Aorta (tissue), 5 donors: ENCODE measurements at regions not wholly inside any gene's neighbourhood (a gene's known extent, or its start where the extent isn't known, plus 50 kb on each side); places are given as distances from the start of the nearest gene placed in this dataset.
"Not testable (repeated sequence)": the region's sequence is repeated elsewhere in the genome, so short reads cannot be mapped to it uniquely, and the experiment has no call there.

Source experiments
- ATAC-seq: fragments of 200-7000 bp; cut with Tn5 transposase; one replicate; pipeline ENCODE4 v1.9.1; 2022; ENCODE audit warnings: moderate library complexity; ENCODE audit not compliant: low FRiP score
- DNase-seq, 2 donors: peaks; one replicate each; pipeline ENCODE4 v3.0.0-alpha.2; 2020
- H3K27ac ChIP-seq, 2 donors: one replicate each; pipeline ENCODE4 v1.5.1; 2013; ENCODE audit warnings: low read length in 2 of 2, mild to moderate bottlenecking in 2 of 2, moderate library complexity in 2 of 2, control low read depth in 1 of 2, inconsistent platforms in 1 of 2, low read depth in 1 of 2
- H3K27me3 ChIP-seq, 2 donors: one replicate each; pipeline ENCODE4 v1.6.1; 2013; ENCODE audit warnings: control low read depth in 1 of 2, low read length in 1 of 2, mild to moderate bottlenecking in 1 of 2, moderate library complexity in 1 of 2; ENCODE audit not compliant: insufficient read depth in 2 of 2, control insufficient read depth in 1 of 2
- H3K36me3 ChIP-seq, 2 donors: one replicate each; pipeline ENCODE4 v1.6.1; 2013; ENCODE audit warnings: control low read depth in 1 of 2, low read length in 1 of 2, mild to moderate bottlenecking in 1 of 2; ENCODE audit not compliant: insufficient read depth in 2 of 2, control insufficient read depth in 1 of 2
- H3K4me1 ChIP-seq, 2 donors: one replicate each; pipeline ENCODE4 v1.6.1; 2013; ENCODE audit warnings: low read length in 2 of 2, control low read depth in 1 of 2, mild to moderate bottlenecking in 1 of 2, moderate library complexity in 1 of 2; ENCODE audit not compliant: insufficient read depth in 2 of 2, control insufficient read depth in 1 of 2
- H3K4me3 ChIP-seq, 2 donors: one replicate each; pipeline ENCODE4 v1.5.1; 2013; ENCODE audit warnings: low read length in 2 of 2, control low read depth in 1 of 2, mild to moderate bottlenecking in 1 of 2
- H3K9me3 ChIP-seq: one replicate; pipeline ENCODE4 v1.6.1; 2013; ENCODE audit warnings: mild to moderate bottlenecking, low read length; ENCODE audit not compliant: control insufficient read depth
- WGBS, 2 donors: extraction: QIAGEN DNeasy Blood & Tissue Kit; methylation state at CpG; one replicate each; pipeline ENCODE4 v1.1.7; 2013; 5-methylcytosine and 5-hydroxymethylcytosine counted together
- intact Hi-C, 2 donors: fragments of 100-400 bp; cut with DNase I; formaldehyde crosslinking; loops; one replicate each; pipeline versions ENCODE4 v1.14.2 to v1.15.0; 2022
- donor health status: healthy with polysubstance abuse.
- donor health status: Bipolar disorder and iron deficiency.
- donor health status: DM: no; HTN: no; CAD: no.
- donor health status: DM: no; HTN: no; CAD: no.
- donor health status: DM: yes; HTN: yes; CAD: no.

DNA sequence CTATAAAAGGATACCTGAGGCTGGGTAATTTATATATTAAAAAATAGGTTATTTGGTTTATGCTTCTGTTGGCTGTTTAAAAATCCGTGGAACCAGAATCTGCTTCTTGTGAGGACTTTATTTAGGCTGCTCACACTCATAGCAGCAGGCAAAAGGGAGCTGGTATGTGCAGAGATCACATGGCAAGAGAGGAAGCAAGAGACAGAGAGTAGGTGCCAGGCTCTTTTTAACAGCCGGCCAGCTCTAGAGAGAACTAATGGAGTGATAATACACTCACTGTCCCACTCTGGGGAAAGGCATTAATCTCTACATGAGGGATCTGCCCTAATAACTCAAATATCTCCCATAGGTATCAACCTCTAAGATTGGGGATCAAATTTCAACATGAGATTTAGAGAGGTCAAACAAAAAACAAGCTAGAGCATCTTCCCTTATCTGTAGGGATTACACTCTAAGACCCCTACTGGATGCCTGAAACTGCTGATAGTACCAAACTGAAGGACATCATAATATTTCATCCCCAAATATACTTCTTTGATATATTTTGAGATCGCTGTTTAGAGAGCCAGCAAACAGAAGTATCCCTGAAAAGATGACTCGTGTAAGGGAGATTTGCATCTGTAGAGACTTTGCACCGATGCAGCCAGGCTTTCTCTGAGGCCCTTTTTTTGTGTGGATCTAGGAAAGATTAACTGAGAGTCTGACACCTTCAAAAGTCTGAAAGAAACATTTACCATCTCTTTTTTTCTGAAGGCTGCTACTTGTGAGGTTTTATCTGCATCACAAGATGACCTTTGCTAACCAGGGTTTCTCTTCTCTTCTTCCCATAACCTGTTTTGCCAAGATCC lies 717.0 kb upstream of the MBL2 start:
- H3K36me3 ChIP-seq = no peaks in the 10 kb centered on the region
- H3K27me3 ChIP-seq = no peaks in the 10 kb centered on the region
- H3K4me1 ChIP-seq = no peaks in the 10 kb centered on the region
- WGBS, 2 donors = 36 to 40% methylated on average over 5 of the region's 5 CpGs
- H3K27ac ChIP-seq = no peak overlapping the region
- DNase-seq (no peak), ATAC-seq (no peak)
- no peak overlapping the region for H3K4me3 ChIP-seq
- intact Hi-C loops = no loop called here
- H3K9me3 ChIP-seq = peaks cover 3% of the 10 kb centered on the region

DNA sequence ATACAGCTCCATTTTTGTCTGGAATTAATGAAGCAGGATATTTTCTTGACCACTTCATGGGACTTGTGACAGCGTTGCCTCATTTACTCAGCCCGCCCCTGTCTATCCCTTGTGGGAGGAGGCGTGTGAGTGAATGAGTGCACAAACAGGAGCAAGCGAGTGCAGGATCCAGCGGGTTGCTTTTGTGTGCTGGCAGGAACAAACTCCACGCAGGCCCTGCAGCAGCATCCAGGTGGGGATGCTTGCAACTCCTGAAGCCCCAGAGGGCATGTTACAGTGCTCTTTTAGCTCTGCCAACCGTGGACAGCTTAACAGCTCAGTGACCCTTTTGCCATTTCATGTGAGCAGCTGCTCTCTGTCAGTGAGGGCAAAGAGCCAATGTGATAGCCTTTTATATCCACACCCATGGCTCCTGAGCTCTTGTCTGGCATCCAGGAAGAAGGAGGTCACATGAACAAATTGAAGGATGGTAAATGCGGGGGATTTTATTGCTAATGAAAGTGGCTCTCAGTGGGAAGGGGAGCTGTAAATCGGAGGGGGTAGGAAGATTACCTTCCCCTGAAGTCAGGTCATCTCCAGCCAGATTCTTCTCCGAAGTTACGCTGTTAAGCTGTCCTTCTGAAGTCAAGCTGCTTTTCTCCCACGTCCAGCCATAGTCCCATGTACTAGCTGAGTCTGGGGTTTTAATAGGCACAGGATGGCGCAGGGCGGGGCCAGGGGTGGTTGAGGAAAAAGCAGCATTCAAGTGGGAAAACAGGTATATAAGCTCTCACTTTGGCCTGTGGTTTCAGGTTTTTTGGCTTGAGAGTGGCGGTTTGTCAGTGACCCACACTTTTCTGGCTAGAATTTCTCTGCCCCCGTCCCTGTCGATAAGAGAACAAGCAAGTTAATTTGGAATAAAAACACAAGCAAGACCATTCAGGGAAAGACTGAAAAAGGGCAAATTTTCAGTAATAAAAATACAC lies 714.7 kb upstream of the MBL2 start:
- Histone ChIP-seq H3K4me1 (no peaks in the 10 kb centered on the region), H3K27ac (no peak overlapping the region), H3K4me3 (no peak overlapping the region), H3K36me3 (no peaks in the 10 kb centered on the region), H3K9me3 (peaks cover 3% of the 10 kb centered on the region), H3K27me3 (no peaks in the 10 kb centered on the region)
- peak in 1 of 2 donors; percentile 39 for DNase-seq
- ATAC-seq = no peak
- 87 to 88% methylated on average over 17 of the region's 17 CpGs for WGBS, 2 donors
- intact Hi-C loops = no loop called here

DNA sequence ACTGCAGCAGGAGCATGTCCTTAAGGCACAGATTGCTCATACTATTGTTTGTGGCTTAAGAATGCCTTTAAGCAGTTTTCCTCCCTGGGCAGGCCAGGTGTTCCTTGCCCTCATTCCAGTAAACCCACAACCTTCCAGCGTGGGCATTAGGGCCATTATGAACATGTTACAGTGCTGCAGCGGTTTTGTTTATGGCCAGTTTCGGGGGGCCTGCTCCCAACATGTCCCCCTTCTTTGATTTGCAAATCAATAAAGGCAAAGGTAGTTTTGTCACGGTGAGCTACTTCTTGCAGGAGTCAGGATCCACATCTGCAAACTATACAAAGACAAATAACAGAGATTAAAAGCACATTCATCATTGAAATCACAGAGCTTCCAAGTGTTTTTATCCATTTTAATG lies 712.8 kb upstream of the MBL2 start:
- H3K9me3 ChIP-seq, DNase-seq, H3K4me1 ChIP-seq, H3K4me3 ChIP-seq, H3K27ac ChIP-seq, intact Hi-C loops, H3K27me3 ChIP-seq, ATAC-seq, H3K36me3 ChIP-seq: not testable (repeated sequence)
- 90% methylated on average over 4 of the region's 4 CpGs for WGBS, 2 donors

DNA sequence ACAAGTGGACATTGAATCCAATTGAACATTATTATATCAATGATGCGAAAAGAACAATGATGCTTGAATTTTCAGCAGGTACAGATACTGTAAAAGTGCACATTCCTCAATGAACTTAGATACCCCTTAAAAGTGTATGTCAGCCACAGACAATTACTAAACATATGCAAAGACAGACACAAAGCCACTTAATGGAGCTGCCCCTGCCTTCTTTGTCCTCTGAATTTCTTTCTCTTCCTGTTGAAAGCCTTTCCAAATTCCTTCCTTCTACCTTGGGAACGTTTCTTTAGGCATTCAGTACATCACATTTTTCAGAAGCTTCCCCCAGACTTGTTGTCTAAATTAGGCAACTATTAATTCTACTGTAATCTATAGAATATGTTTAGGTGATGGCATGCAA lies 706.8 kb upstream of the MBL2 start:
- WGBS, 2 donors = 50 to 52% methylated on average over 2 of the region's 2 CpGs
- Histone ChIP-seq H3K36me3 (no peaks in the 10 kb centered on the region), H3K27me3 (no peaks in the 10 kb centered on the region), H3K4me3 (no peak overlapping the region), H3K27ac (no peak overlapping the region), H3K9me3 (no peaks in the 10 kb centered on the region), H3K4me1 (no peaks in the 10 kb centered on the region)
- intact Hi-C loops = no loop called here
- ATAC-seq = no peak
- DNase-seq = no peak

DNA sequence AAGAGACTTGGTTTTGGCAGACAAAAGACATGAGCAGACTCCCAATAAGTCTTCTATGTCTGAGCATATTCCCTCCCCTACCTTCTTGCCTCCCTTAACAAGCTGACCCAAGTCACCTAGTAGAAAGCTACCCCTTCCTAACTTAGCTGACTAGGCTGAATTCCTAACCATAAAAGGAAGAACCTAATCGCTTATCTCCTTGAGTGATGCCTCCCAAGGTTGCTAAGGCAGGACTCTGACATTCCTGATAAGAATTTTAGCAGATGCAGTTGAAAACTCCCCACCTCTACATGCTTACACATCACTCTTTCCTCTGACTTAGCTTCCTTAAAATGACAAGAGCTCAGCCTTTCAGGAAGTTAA lies 704.7 kb upstream of the MBL2 start:
- Histone ChIP-seq H3K4me1 (no peaks in the 10 kb centered on the region), H3K9me3 (no peaks in the 10 kb centered on the region), H3K36me3 (no peaks in the 10 kb centered on the region), H3K27me3 (no peaks in the 10 kb centered on the region), H3K27ac (no peak overlapping the region), H3K4me3 (no peak overlapping the region)
- intact Hi-C loops = no loop called here
- 61 to 63% methylated on average over 1 of the region's 1 CpG for WGBS, 2 donors
- ATAC-seq = no peak
- DNase-seq = no peak

DNA sequence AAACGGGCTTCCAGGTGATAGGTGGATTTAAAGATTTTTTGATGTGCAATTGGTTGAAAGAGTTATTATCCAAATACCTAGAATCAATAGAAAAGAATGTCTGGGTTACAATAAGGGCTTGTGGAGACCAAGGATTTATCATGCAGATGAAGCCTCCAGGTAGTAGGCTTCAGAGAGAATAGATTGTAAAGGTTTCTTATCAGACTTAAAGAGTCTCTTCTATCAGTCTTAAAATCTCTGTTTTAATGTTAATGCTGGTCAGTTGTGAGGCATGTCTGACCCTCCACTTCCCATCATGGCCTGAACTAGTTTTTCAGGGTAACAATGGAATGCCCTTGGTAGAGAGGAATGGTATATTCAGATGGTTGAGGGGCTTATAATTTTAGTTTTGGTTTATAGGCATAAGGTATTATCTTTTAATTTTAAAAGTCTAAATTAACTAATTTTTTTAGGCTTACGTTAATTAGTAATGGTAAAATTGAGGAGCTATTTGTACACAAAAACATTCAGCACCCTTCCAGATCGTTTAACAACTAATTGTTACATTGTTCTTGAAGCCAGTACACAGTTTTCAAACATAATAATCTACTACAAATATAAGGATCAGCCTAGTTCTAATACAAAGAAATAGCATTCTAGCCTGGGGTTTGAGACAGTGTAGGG lies 704.2 kb upstream of the MBL2 start:
- Histone ChIP-seq H3K27ac (no peak overlapping the region), H3K9me3 (no peaks in the 10 kb centered on the region), H3K4me1 (no peaks in the 10 kb centered on the region), H3K4me3 (no peak overlapping the region), H3K27me3 (no peaks in the 10 kb centered on the region), H3K36me3 (no peaks in the 10 kb centered on the region)
- whole genome bisulfite sequencing, 2 donors = 70 to 77% methylated on average over 3 of the region's 3 CpGs
- ATAC-seq (no peak), DNase-seq (no peak)
- intact Hi-C loops = no loop called here

DNA sequence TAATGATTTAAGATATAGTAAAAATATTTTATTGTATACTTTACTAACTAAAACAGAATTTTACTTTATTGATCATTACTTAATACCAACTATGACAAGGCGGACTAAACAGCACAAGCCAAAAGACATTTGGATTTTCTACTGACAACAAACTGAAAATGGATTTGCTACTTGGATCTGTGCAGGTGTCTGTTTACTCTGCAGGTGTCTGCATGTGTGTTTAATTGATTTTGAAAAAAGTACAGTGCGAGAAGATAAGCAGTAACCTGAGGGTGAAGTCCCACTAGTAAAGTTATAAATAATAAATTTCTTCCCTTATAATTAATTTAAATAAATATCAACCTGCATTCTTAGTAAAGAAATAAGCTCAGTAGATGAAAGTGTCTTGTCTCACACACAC lies 696.8 kb upstream of the MBL2 start:
- intact Hi-C loops = no loop called here
- Histone ChIP-seq H3K27me3 (no peaks in the 10 kb centered on the region), H3K4me3 (no peak overlapping the region), H3K9me3 (no peaks in the 10 kb centered on the region), H3K36me3 (no peaks in the 10 kb centered on the region), H3K27ac (no peak overlapping the region), H3K4me1 (no peaks in the 10 kb centered on the region)
- ATAC-seq (no peak), DNase-seq (no peak)
- 87 to 96% methylated on average over 2 of the region's 2 CpGs for WGBS, 2 donors

DNA sequence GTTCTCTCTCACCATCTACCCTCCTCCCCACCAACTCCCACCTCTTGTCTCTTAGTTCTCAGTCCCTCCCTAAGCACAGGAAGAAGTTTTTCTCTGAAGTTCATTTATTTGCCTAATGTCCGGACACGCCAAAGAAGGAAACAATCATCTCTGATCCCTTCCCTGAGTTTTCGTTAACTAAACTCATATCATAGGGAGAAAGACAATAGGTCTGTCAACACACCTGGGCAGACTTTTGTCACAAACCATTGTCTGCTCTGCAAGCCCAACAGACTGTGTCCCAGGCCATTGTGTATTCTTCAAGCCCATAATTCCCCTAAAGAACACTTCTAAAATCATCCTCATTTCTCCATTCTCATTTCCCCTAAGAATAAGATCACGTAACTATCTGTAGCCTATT lies 691.0 kb upstream of the MBL2 start:
- no peak for ATAC-seq
- no peak for DNase-seq
- Histone ChIP-seq H3K27ac (no peak overlapping the region), H3K4me3 (no peak overlapping the region), H3K36me3 (no peaks in the 10 kb centered on the region), H3K27me3 (no peaks in the 10 kb centered on the region), H3K4me1 (no peaks in the 10 kb centered on the region), H3K9me3 (no peaks in the 10 kb centered on the region)
- WGBS, 2 donors = 88 to 90% methylated on average over 4 of the region's 4 CpGs
- intact Hi-C loops = no loop called here
